ENCODE measurements at regions not wholly inside any gene's neighbourhood (a gene's known extent, or its start where the extent isn't known, plus 50 kb on each side); places are given as distances from the start of the nearest gene placed in this dataset.

DNA sequence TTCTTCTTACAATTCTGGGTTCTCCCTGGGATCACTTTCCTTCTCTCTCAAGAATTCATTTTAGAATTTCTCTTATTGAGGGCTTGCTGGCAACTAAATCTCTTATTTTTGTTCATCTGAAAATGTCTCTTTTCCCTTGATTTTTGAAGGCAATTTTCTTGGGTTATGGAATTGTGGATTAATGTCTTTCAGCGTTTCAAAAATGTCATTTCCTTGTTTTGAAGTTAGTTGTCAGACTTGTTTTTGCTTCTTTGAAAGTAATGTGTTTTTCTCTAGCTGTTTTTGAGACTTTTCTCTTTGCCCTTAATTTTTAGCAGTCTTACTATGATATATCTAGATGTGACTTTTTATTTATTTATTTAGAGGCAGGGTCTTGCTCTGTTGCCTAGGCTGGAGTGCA lies 205.7 kb downstream of the CHIC2 start:
- TF ChIP-seq, protein P1, sequence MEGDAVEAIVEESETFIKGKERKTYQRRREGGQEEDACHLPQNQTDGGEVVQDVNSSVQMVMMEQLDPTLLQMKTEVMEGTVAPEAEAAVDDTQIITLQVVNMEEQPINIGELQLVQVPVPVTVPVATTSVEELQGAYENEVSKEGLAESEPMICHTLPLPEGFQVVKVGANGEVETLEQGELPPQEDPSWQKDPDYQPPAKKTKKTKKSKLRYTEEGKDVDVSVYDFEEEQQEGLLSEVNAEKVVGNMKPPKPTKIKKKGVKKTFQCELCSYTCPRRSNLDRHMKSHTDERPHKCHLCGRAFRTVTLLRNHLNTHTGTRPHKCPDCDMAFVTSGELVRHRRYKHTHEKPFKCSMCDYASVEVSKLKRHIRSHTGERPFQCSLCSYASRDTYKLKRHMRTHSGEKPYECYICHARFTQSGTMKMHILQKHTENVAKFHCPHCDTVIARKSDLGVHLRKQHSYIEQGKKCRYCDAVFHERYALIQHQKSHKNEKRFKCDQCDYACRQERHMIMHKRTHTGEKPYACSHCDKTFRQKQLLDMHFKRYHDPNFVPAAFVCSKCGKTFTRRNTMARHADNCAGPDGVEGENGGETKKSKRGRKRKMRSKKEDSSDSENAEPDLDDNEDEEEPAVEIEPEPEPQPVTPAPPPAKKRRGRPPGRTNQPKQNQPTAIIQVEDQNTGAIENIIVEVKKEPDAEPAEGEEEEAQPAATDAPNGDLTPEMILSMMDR (IDR thresholded peaks at IDR 0.05) = no peak
- TF ChIP-seq POLR2A (IDR thresholded peaks at IDR 0.05) = no peak
